ENCODE measurements at regions not wholly inside any gene's neighbourhood (a gene's known extent, or its start where the extent isn't known, plus 50 kb on each side); places are given as distances from the start of the nearest gene placed in this dataset.

GRCh38 chr15:88323976-88324740 lies 67.6 kb upstream of the NTRK3 start:
- TF ChIP-seq TEAD4 (IDR thresholded peaks at IDR 0.05): no peak
- TF ChIP-seq, protein P1, sequence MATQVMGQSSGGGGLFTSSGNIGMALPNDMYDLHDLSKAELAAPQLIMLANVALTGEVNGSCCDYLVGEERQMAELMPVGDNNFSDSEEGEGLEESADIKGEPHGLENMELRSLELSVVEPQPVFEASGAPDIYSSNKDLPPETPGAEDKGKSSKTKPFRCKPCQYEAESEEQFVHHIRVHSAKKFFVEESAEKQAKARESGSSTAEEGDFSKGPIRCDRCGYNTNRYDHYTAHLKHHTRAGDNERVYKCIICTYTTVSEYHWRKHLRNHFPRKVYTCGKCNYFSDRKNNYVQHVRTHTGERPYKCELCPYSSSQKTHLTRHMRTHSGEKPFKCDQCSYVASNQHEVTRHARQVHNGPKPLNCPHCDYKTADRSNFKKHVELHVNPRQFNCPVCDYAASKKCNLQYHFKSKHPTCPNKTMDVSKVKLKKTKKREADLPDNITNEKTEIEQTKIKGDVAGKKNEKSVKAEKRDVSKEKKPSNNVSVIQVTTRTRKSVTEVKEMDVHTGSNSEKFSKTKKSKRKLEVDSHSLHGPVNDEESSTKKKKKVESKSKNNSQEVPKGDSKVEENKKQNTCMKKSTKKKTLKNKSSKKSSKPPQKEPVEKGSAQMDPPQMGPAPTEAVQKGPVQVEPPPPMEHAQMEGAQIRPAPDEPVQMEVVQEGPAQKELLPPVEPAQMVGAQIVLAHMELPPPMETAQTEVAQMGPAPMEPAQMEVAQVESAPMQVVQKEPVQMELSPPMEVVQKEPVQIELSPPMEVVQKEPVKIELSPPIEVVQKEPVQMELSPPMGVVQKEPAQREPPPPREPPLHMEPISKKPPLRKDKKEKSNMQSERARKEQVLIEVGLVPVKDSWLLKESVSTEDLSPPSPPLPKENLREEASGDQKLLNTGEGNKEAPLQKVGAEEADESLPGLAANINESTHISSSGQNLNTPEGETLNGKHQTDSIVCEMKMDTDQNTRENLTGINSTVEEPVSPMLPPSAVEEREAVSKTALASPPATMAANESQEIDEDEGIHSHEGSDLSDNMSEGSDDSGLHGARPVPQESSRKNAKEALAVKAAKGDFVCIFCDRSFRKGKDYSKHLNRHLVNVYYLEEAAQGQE (IDR thresholded peaks at IDR 0.05; ENCODE audit: low read depth): no peak
- no peak for TF ChIP-seq EP300 (IDR thresholded peaks at IDR 0.05; ENCODE audit: borderline replicate concordance)
- TF ChIP-seq CREB1 (IDR thresholded peaks at IDR 0.05; ENCODE audit: low read depth): no peak
- TF ChIP-seq NFIC (IDR thresholded peaks at IDR 0.05): no peak
- TF ChIP-seq RAD21 (IDR thresholded peaks at IDR 0.05; ENCODE audit: low read depth): no peak
- no peak for TF ChIP-seq YY1 (IDR thresholded peaks at IDR 0.05; ENCODE audit: low read depth)
- TF ChIP-seq, protein P2, sequence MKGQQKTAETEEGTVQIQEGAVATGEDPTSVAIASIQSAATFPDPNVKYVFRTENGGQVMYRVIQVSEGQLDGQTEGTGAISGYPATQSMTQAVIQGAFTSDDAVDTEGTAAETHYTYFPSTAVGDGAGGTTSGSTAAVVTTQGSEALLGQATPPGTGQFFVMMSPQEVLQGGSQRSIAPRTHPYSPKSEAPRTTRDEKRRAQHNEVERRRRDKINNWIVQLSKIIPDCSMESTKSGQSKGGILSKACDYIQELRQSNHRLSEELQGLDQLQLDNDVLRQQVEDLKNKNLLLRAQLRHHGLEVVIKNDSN (IDR thresholded peaks at IDR 0.05): no peak
- no peak for TF ChIP-seq ZBTB7A (IDR thresholded peaks at IDR 0.05; ENCODE audit: low read depth)
- TF ChIP-seq MAX (IDR thresholded peaks at IDR 0.05): no peak
- TF ChIP-seq EGR1 (IDR thresholded peaks at IDR 0.05): no peak
- TF ChIP-seq CEBPB (IDR thresholded peaks at IDR 0.05): no peak

DNA sequence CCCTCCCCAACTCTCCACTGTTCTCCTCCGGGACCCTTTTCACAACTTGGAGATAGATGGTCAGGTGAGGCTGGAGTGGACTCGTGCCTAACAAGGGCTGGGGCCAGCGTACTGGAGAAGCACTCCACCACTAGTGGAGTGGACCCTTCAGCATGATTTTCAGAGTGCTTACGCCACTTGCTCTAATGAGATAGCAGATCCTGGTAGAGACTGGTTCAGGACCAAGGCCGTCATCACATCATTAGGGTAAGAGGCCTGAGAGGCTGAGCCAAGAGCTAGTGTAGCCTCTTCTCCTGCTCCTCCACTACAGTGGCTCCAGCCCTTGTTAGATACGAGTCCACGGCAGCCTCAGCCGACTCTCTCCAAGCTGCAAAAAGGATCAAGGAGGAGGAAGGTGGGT lies 66.9 kb upstream of the NTRK3 start:
- TF ChIP-seq ZBTB7A (IDR thresholded peaks at IDR 0.05; ENCODE audit: low read depth): no peak

DNA sequence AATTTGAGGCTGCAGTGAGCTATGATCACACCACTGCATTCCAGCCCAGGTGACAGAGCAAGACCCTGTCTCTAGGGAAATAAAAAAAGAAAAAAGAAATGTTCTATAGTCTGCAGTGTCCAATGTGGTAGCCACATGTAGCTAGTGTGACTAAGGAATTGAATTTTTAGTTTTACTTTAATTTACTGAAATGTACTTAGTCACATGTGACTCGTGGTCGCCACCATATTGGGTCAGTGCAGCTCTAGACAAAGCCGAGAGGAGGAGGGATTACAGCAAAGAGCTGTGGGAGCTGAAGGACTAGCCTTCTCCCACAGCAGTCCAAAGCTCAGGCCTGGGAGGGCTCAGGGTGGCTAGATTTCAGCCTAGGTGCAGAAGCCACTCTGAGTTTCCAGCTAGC lies 65.9 kb upstream of the NTRK3 start:
- TF ChIP-seq EP300 (IDR thresholded peaks at IDR 0.05; ENCODE audit: borderline replicate concordance) (no peak), TAF1 (IDR thresholded peaks at IDR 0.05; ENCODE audit: low read depth) (no peak), ZBTB7A (IDR thresholded peaks at IDR 0.05; ENCODE audit: low read depth) (no peak), FOXM1 (IDR thresholded peaks at IDR 0.05; ENCODE audit: borderline replicate concordance, low read depth) (no peak), MAX (IDR thresholded peaks at IDR 0.05) (no peak), TCF12 (IDR thresholded peaks at IDR 0.05; ENCODE audit: low read depth) (no peak), CREB1 (IDR thresholded peaks at IDR 0.05; ENCODE audit: low read depth) (no peak), TEAD4 (IDR thresholded peaks at IDR 0.05) (no peak), YY1 (IDR thresholded peaks at IDR 0.05; ENCODE audit: low read depth) (no peak), RAD21 (IDR thresholded peaks at IDR 0.05; ENCODE audit: low read depth) (no peak), EGR1 (IDR thresholded peaks at IDR 0.05) (no peak), CEBPB (IDR thresholded peaks at IDR 0.05) (no peak), NFIC (IDR thresholded peaks at IDR 0.05) (no peak)
- TF ChIP-seq, protein P2 (IDR thresholded peaks at IDR 0.05): no peak
- TF ChIP-seq, protein P1 (IDR thresholded peaks at IDR 0.05; ENCODE audit: low read depth): no peak

GRCh38 chr15:88321271-88321670 lies 64.7 kb upstream of the NTRK3 start:
- TF ChIP-seq ZBTB7A (IDR thresholded peaks at IDR 0.05; ENCODE audit: low read depth) (no peak), CREB1 (IDR thresholded peaks at IDR 0.05; ENCODE audit: low read depth) (no peak), EGR1 (IDR thresholded peaks at IDR 0.05) (no peak), FOXM1 (IDR thresholded peaks at IDR 0.05; ENCODE audit: borderline replicate concordance, low read depth) (no peak), TAF1 (IDR thresholded peaks at IDR 0.05; ENCODE audit: low read depth) (no peak), CEBPB (IDR thresholded peaks at IDR 0.05) (no peak), NFIC (IDR thresholded peaks at IDR 0.05) (no peak), EP300 (IDR thresholded peaks at IDR 0.05; ENCODE audit: borderline replicate concordance) (no peak), TEAD4 (IDR thresholded peaks at IDR 0.05) (no peak), RAD21 (IDR thresholded peaks at IDR 0.05; ENCODE audit: low read depth) (no peak), YY1 (IDR thresholded peaks at IDR 0.05; ENCODE audit: low read depth) (no peak)
- TF ChIP-seq, protein P2 (IDR thresholded peaks at IDR 0.05): no peak

GRCh38 chr15:88316586-88316985 lies 60.0 kb upstream of the NTRK3 start:
- TF ChIP-seq RAD21 (IDR thresholded peaks at IDR 0.05; ENCODE audit: low read depth) (no peak), TAF1 (IDR thresholded peaks at IDR 0.05; ENCODE audit: low read depth) (no peak), TCF12 (IDR thresholded peaks at IDR 0.05; ENCODE audit: low read depth) (no peak), TEAD4 (IDR thresholded peaks at IDR 0.05) (no peak), NFIC (IDR thresholded peaks at IDR 0.05) (no peak), CREB1 (IDR thresholded peaks at IDR 0.05; ENCODE audit: low read depth) (no peak), ZBTB7A (IDR thresholded peaks at IDR 0.05; ENCODE audit: low read depth) (no peak), MAX (IDR thresholded peaks at IDR 0.05) (no peak), EGR1 (IDR thresholded peaks at IDR 0.05) (no peak), CEBPB (IDR thresholded peaks at IDR 0.05) (no peak), EP300 (IDR thresholded peaks at IDR 0.05; ENCODE audit: borderline replicate concordance) (no peak), YY1 (IDR thresholded peaks at IDR 0.05; ENCODE audit: low read depth) (no peak), FOXM1 (IDR thresholded peaks at IDR 0.05; ENCODE audit: borderline replicate concordance, low read depth) (no peak)
- TF ChIP-seq, protein P1 (IDR thresholded peaks at IDR 0.05; ENCODE audit: low read depth): no peak
- TF ChIP-seq, protein P2 (IDR thresholded peaks at IDR 0.05): no peak

Data from Ishikawa (cell line).